ENCODE measurements at regions not wholly inside any gene's neighbourhood (a gene's known extent, or its start where the extent isn't known, plus 50 kb on each side); places are given as distances from the start of the nearest gene placed in this dataset.
"Not testable (repeated sequence)": the region's sequence is repeated elsewhere in the genome, so short reads cannot be mapped to it uniquely, and the experiment has no call there.

DNA sequence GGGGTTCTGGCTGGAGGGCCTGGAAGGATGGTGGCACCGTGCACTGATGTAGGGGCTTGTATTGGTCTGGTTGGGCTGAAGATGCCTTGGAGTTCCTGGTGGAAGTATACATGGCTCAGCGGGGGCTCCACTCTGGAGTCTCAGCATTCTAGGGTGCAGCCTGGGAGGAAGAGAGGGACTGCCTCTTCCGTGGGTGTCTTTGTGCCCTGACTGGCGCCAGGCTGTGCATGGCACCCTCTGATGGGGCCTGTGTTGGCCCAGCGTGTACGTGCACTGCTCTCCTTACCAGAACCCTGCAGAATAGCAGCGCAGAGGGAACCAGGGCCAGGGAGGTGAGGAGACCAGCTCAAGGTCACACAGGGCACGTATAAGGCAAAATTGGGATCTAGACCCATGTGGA, 97.0 kb downstream of the CRLF3 start:
- TF ChIP-seq, protein P1, sequence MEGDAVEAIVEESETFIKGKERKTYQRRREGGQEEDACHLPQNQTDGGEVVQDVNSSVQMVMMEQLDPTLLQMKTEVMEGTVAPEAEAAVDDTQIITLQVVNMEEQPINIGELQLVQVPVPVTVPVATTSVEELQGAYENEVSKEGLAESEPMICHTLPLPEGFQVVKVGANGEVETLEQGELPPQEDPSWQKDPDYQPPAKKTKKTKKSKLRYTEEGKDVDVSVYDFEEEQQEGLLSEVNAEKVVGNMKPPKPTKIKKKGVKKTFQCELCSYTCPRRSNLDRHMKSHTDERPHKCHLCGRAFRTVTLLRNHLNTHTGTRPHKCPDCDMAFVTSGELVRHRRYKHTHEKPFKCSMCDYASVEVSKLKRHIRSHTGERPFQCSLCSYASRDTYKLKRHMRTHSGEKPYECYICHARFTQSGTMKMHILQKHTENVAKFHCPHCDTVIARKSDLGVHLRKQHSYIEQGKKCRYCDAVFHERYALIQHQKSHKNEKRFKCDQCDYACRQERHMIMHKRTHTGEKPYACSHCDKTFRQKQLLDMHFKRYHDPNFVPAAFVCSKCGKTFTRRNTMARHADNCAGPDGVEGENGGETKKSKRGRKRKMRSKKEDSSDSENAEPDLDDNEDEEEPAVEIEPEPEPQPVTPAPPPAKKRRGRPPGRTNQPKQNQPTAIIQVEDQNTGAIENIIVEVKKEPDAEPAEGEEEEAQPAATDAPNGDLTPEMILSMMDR (IDR thresholded peaks at IDR 0.05) = not testable (repeated sequence)
- TF ChIP-seq EZH2 (IDR thresholded peaks at IDR 0.05; ENCODE audit: borderline replicate concordance, insufficient read depth, low read depth, low read length, poor library complexity, severe bottlenecking) = not testable (repeated sequence)
